ENCODE measurements at regions not wholly inside any gene's neighbourhood (a gene's known extent, or its start where the extent isn't known, plus 50 kb on each side); places are given as distances from the start of the nearest gene placed in this dataset.

- no peak for DNase-seq
These were observed 193.9 kb downstream of the FIGN start for GRCh38 chr2:163541943-163542342.

DNA sequence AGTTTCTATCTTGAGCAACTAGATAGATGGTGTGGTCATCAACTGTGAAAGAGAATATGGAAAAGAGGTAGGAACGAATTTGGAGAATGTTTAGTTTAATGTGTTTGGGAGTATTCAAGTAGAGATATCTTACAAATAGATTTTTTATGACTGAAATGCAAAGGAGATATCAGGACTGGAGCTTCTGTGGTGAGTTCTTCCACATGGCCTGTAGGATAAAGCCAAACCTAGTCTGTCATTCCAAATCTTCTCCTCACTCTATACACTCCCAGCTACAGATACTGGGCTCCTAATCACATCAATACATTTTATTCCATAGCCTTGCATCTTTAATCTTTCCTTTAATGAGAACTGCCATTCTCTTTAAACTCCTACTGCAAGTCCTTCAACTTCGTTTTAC, 194.3 kb downstream of the FIGN start:
- DNase-seq, result no peak

GRCh38 chr2:163528640-163529217, 207.1 kb downstream of the FIGN start:
- DNase-seq, result no peak

GRCh38 chr2:163527381-163527780, 208.4 kb downstream of the FIGN start:
- DNase-seq, result no peak

DNA sequence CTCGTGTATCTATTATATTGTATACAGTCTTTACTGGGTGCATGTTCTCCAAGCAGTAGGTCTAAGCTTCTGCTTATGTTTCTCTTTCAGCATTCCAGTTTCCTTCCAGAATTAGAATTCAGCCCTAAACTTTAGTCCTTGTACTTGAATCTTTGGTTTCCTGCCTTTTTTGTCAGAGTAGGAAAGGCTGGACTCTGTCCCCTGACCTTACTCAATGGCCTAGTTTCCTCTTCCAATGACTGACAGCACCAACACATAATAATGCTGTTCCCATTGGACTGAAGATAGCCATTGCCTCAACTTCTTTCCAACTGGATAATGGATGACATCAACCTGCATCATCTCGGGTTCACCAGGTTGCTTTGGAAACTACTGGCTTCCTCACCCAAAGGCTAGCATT, 217.0 kb downstream of the FIGN start:
- no peak for DNase-seq

DNA sequence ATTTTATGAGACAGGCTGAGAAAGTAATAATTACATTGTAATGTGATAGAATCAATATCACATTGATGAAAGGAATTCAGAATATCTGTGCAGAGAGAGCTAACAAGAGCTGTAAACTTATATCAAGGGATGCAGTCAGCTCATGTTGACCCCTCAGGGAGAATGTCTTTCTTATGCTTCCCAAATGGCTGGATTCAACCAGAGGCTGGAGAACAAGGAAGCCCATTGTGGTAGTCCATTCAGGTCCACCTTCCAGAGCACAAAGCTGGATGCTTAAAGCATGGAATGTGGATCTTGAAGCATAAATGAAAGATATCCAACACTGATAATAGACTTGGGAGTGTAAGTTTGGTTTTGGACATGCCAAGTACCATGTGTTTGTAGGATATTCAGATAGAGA, 220.0 kb downstream of the FIGN start:
- no peak for DNase-seq

DNA sequence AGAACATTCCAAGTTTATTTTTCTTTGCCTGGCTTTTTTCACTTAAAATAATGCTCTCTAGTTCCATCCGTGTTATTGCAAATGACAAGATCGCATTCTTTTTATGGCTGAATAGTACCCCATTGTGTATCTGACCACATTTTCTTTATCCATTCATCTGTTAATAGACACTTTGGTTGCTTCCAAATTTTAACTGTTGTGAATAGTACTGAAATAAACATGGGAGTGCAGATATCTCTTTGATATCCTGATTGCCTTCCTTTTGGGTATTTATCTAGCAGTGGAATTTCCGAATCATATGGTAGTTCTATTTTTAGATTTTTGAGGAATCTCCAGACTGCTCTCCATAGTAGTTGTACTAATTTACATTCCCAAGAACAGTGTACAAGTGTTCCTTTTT, 230.5 kb downstream of the FIGN start:
- no peak for DNase-seq

DNA sequence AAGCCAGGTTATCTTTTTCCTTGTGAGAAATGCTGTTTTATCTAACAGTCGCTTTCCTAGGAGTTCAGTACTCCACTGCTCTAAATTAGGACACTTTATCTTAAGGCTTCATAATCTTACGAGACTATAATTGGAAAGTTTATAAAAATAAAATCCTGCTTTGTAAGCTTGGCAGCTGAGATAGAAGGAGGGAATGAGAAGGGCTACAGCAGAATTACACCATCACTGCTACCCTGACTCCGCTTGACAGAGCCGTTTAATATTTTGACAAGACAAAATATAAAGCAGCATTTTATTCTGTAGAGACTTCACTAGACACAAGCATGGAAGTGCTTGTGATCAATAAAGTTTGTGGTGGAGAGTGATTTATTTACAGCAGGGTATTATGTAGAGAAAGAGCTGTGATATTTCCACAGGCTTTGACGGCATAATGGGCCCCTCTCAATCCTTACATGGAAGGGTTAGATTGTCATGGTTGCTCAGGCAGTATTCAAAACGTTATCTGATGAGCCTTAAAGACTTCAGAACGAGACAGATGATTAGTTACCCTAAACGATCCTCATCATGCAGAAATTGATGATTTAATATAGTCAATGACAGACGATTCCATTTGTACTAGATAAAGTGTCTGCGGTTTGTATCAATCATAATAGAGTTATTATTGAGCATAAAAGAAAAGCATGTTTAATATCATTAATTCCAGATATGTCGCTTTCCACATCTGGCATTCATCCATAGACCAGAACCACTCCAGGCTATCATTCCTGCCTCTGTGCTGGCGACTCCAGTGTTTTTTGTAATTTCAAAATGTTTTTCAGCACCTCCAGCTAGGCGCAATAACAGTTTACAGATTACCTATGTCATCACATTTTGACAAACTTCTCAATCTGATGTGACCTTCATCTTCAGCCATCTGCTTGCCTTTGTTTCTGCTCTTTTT, 242.2 kb downstream of the FIGN start:
- DNase-seq, result no peak

DNA sequence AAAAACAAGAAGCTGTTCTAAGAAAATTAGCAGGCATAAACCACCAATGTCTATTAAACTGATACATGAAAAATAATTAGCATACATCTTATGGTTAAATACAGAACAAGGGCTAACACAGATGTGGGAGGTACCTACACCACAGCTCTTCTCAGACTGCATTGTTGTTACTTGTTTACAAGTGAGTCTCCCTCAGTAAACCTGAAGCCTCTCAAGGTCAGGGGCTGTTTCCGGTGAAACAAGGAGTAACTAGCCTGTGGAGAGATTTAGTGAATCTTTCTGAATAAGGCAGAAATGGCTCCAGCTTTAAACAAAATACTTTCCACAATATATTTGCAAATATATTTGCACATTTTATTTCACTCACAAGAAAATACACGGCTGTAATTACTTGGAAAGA, 244.0 kb downstream of the FIGN start:
- DNase-seq, result no peak

DNA sequence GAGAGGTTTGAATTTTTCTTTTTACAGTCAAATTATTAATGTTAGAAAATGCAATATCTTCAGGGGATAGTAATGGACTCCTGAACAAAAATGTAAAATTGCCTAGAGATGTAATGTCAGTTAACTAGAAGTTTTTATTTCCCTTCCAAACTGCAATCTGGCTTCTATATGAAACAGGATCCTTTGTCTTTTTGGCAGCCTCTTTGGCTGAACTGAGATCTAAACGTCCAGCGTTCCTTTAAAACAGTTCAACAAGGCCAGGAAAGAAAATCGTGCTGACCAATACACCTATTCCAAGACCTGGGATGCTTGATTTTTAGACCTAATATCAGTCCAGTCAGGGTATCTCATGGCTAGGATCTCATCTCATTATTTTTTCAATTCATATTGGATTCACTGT, 245.5 kb downstream of the FIGN start:
- peak; percentile 22 for DNase-seq

DNA sequence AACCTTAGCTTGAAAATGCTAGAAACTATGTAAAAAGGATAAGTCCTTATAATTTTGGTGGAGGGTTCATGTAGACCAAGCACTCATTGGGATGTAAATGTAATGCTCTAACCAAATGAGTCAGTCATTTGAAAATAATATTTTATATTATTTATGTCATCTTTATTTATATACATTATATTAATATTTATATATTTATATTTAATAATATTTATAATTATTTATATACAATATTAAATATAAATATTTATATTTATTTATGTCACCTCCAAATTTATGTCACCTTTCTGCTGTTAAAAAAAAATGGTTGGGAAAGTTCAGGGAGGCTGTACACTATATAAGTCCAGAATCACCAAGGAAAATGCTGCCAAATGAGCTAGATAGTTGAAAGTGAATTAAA, 254.3 kb downstream of the FIGN start:
- no peak for DNase-seq

GRCh38 chr2:163479599-163479998, 256.2 kb downstream of the FIGN start:
- DNase-seq, result no peak

DNA sequence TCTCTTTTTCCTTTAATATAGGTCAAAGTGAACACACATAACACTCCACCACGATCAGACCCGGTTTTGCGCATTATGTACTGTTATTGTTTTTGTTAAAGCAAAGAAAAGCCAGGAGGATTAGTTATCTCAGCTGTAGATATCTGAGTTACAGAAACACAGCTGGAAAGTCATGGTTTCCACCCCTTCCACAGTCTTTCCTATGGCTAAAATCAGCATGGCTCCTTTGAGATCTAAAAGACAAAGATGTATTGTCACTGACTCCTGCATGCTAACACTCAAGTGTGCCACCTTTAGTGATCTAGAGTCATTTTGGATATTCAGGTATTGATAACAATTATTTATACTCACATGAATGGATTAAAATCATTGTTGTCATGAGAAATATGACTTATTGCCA, 260.0 kb downstream of the FIGN start:
- no peak for DNase-seq

- DNase-seq, result no peak
These were observed 260.9 kb downstream of the FIGN start for GRCh38 chr2:163474889-163475288.

DNA sequence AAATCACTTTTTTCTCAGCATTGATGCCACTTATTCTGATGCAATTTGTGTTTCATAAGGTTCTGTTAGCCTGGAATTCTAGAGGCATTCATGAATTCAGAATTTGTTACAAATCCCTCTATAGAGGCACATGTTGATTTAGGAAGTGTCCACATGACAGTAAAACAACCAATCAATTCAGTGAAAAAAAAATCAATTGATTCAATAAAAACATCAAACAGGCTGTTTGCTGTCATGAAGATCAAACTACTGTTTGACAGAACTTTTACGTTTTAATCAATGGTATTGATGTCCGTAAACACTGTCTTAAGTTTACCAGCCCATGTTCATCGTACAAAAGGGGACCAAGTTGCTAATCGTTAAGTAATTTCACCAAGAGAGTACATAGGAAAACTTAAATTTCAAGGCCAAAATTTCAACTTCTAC, 261.5 kb downstream of the FIGN start:
- DNase-seq, result no peak

- no peak for DNase-seq
These were observed 263.9 kb downstream of the FIGN start for GRCh38 chr2:163471947-163472346.

DNA sequence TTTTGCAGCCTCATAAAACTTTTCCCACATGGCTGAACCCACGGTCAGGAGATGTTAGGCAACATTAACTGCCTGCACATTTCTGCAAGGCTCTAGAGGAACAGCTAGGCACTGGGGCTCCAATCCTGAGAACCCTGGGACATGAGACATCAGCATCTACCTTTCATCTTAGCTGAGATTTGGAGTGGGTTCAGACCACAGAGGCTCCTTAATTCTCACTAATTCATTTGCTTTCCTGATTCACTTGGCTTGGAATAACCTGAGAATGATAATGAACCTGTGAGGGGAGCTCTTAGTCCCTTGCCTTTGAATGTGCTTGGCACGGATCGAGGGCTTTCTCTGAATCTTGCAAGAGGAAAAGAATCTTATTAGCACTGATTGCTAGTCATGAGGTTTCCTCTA, 266.2 kb downstream of the FIGN start:
- DNase-seq, result no peak

DNA sequence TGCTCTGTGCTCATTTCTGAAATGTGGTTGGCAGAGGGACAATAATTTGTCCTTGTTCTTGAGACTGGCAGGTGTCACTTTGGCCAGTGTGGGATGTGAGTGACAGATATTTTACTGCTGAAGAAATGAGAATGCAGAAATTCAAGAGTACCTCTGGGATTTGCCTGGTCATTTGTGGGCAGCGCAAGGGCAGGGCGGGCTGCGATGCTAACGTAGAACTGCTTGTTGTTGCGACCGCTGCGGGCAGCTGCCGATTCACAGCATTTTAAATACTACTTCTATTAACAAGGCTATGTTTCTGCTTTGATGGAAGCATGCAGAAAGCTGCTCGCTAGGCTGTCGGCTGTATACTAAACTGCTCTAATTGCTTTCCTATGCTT, 268.6 kb downstream of the FIGN start:
- no peak for DNase-seq

DNA sequence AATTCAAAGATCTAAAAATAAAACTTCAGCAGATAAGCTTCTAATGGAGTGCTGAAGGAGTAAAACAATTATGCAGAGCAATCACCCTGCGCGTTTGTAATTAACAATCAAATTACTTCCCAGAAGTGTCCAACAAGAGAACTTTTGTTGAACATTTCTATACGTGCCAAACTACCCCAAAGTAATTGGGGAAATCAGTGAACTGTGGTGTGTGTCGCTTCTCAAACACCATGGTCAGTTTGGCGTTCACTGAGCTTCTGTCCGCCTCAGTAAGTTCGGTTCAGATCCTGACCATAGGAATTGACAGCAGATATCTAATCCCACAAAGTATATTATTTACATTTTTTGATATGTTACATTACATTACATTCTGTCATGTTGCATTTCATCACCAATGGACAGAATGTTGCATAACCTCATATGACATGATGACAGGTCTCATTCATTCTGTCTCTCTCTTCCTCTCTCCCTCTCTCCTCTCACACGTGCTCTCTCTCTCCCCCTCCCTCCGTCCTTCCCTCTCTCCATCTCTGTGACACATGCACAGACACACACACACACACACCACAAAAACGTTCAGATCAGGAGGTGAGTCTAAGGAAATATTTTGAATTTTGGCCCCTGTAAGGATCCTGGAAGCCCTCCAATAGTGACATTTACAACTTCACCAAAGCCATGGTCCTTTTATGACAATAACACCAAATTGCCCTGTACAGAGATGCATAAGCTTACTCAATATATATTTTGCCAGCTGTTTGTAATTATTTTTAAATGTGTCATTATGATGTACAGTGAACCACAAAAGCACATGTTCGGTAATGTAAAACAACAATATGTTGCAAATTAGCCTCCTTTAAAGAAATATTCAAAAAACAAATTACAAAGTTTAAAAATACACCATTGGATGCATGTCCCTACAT, 269.2 kb downstream of the FIGN start:
- DNase-seq, result no peak

GRCh38 chr2:163465440-163465839, 270.4 kb downstream of the FIGN start:
- peak; percentile 24 for DNase-seq

- DNase-seq, result no peak
These were observed 272.4 kb downstream of the FIGN start for GRCh38 chr2:163463411-163463810.

DNA sequence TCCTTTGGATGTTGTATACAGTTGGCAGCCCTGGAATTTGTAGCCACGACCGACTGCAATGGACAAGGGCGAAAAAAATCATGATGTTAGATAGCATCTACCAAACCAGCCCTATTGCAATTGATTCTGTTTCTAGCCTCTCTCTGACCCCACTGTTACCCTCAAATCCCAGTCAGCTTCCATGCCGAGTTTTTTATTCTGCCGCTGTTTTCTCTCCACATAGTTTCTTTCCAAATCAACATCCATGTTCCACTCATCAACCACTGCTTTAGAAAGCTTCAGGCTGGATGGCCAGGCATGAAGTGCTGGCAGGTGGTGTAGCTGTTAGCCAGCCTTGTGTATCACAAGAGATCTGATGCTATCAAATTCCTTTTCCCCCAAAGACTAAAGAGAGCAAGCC, 272.8 kb downstream of the FIGN start:
- DNase-seq, result no peak

GRCh38 chr2:163459986-163460385, 275.8 kb downstream of the FIGN start:
- no peak for DNase-seq

All from hindlimb muscle (tissue), 1 donor.